ENCODE measurements at regions not wholly inside any gene's neighbourhood (a gene's known extent, or its start where the extent isn't known, plus 50 kb on each side); places are given as distances from the start of the nearest gene placed in this dataset.

DNA sequence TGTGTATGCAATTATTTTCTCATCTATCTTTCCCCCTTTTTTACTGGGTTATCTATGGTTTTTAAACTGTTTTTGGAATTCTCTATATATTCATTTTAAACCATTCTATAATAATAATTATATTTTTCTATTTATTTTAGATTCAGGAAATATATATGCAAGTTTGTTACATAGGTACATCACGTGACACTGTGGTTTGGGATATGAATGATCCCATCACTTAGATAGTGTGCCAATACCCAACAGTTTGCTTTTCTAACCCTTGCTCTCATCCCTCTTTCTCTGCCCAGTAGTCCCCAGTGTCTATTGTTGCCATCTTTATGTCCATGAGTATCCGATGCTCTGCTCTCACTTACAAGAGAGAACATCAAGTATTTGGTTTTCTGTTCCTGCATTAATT lies 65.8 kb upstream of the SPHKAP start:
- Histone ChIP-seq H3K9me3 (replicated peaks) (peaks cover 16% of the 10 kb centered on the region), H3K36me3 (no peaks in the 10 kb centered on the region), H3K4me3 (no peak overlapping the region), H3K4me1 (no peaks in the 10 kb centered on the region), H3K27ac (replicated peaks) (no peak overlapping the region), H3K27me3 (ENCODE audit: low read depth) (no peaks in the 10 kb centered on the region)
- intact Hi-C loops (cut with micrococcal nuclease) = no loop called here
- DNase-seq = no peak
- TF ChIP-seq, protein P1, sequence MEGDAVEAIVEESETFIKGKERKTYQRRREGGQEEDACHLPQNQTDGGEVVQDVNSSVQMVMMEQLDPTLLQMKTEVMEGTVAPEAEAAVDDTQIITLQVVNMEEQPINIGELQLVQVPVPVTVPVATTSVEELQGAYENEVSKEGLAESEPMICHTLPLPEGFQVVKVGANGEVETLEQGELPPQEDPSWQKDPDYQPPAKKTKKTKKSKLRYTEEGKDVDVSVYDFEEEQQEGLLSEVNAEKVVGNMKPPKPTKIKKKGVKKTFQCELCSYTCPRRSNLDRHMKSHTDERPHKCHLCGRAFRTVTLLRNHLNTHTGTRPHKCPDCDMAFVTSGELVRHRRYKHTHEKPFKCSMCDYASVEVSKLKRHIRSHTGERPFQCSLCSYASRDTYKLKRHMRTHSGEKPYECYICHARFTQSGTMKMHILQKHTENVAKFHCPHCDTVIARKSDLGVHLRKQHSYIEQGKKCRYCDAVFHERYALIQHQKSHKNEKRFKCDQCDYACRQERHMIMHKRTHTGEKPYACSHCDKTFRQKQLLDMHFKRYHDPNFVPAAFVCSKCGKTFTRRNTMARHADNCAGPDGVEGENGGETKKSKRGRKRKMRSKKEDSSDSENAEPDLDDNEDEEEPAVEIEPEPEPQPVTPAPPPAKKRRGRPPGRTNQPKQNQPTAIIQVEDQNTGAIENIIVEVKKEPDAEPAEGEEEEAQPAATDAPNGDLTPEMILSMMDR (IDR thresholded peaks at IDR 0.05; ENCODE audit: borderline replicate concordance) = no peak

DNA sequence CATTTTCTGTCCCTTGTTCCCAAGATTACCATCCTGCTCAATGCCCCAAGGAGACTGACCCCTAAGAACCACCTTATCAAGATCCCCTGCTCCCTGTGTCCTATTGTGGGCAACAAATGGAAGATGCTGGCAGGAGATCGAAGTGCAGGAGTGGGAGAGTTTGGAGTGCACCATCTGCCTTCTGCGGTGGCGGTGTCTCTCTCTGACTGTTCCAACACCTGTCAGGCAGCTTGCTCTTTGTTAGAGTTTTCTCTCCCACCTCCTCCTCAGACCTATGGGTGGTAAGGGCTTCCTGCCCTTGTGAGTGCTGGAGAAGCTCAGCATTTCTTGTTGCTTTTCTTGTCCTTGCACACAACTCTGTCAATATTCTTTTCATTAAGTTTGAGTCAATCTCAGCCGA lies 64.1 kb upstream of the SPHKAP start:
- no peak for DNase-seq
- no peaks in the 10 kb centered on the region for H3K27me3 ChIP-seq (ENCODE audit: low read depth)
- H3K9me3 ChIP-seq (replicated peaks) = peaks cover 16% of the 10 kb centered on the region
- H3K4me3 ChIP-seq = no peak overlapping the region
- no peaks in the 10 kb centered on the region for H3K4me1 ChIP-seq
- H3K36me3 ChIP-seq = no peaks in the 10 kb centered on the region
- intact Hi-C loops (cut with micrococcal nuclease) = no loop called here
- no peak overlapping the region for H3K27ac ChIP-seq (replicated peaks)
- TF ChIP-seq, protein P1 (IDR thresholded peaks at IDR 0.05; ENCODE audit: borderline replicate concordance) = no peak

DNA sequence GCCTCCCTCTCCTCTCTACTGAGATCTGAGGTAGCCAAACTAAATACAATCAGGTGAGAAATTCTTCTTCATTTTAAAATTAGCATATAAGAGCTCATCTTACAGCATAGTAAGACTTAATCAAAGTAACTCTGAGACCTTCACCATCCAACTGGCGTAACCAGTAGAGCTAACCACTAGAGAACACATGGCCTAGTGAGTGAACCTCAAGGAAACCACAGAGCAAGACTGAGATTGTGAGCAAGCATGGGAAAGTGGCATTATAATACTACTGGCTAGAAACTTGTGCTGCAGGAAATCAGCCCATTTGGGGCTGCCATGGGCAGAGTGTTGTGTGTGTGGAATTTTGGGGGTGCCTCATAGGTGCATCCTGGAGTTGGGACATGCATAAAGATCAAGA lies 61.1 kb upstream of the SPHKAP start:
- intact Hi-C loops (cut with micrococcal nuclease) = no loop called here
- Histone ChIP-seq H3K36me3 (no peaks in the 10 kb centered on the region), H3K27ac (replicated peaks) (no peak overlapping the region), H3K4me3 (no peak overlapping the region), H3K9me3 (replicated peaks) (peaks cover 5% of the 10 kb centered on the region), H3K4me1 (no peaks in the 10 kb centered on the region), H3K27me3 (ENCODE audit: low read depth) (no peaks in the 10 kb centered on the region)
- DNase-seq = no peak
- TF ChIP-seq, protein P1 (IDR thresholded peaks at IDR 0.05; ENCODE audit: borderline replicate concordance) = no peak

DNA sequence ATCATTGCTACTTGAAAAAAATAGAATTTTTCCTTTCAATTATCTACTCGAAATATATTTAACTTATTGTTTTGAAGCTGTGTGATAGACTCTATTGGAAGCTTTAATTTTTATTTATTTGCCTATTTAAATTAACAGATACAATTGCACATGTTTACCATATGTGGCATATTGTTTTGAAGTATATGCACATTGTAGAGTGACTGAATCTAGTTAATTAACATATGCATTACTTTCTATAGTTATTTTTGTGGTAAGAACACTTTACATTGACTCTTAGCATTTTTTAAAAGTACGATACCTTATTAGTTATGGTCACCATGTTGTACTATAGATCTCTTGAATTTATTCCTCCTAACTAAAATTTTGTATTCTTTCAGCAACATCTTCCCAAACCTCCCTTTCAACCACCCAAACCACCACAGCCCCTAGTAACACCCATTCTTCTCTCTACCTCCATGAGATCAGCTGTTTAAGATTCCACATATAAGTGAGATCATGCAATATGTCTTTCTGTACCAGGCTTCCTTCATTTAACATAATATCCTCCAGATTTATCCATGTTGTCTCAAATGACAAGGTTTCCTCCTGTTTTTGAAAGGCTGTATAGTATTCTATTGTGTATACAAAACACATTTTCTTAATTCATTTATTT lies 58.5 kb upstream of the SPHKAP start:
- Histone ChIP-seq H3K36me3 (no peaks in the 10 kb centered on the region), H3K4me3 (no peak overlapping the region), H3K9me3 (replicated peaks) (no peaks in the 10 kb centered on the region), H3K4me1 (no peaks in the 10 kb centered on the region), H3K27ac (replicated peaks) (no peak overlapping the region), H3K27me3 (ENCODE audit: low read depth) (no peaks in the 10 kb centered on the region)
- intact Hi-C loops (cut with micrococcal nuclease) = no loop called here
- no peak for DNase-seq
- TF ChIP-seq, protein P1 (IDR thresholded peaks at IDR 0.05; ENCODE audit: borderline replicate concordance) = no peak

DNA sequence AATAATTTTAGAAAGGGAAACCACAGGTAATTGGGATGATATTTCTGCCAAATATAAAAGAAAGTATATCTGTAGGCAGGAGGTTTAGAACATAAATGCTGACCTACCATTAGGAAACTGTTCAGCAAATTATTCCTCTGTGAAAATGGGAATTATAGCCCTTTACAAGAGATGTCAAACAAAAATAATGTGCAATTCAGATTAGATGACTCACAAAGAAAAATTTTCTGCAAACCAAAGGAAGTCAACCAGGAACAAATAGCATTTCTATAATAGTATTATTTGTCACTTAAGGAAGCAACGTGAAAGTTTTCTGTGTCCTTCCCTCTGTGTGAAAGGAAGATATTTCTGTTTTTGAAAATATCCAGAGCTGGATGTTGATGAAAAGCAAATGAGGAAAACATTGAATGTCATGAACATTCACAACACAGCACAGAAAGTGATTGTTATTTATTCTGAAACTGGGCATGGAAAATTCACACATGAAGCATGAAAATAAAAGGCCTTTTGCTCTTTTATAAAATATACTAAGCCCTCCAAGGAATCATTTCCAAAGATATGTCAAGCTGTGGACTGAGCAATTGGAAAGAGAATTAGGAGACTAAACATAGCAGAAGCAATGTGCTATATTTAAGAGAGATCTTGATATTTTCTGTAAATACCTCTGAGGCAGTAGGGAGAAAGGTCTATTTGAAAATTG lies 57.9 kb upstream of the SPHKAP start:
- no peak overlapping the region for H3K27ac ChIP-seq (replicated peaks)
- no peaks in the 10 kb centered on the region for H3K27me3 ChIP-seq (ENCODE audit: low read depth)
- no peak overlapping the region for H3K4me3 ChIP-seq
- H3K36me3 ChIP-seq = no peaks in the 10 kb centered on the region
- DNase-seq = no peak
- H3K9me3 ChIP-seq (replicated peaks) = no peaks in the 10 kb centered on the region
- TF ChIP-seq, protein P1 (IDR thresholded peaks at IDR 0.05; ENCODE audit: borderline replicate concordance) = no peak
- H3K4me1 ChIP-seq = no peaks in the 10 kb centered on the region
- intact Hi-C loops (cut with micrococcal nuclease) = no loop called here

Data from left ventricle myocardium inferior (tissue), 1 donor.